H1 (cell line): ENCODE measurements at regions not wholly inside any gene's neighbourhood (a gene's known extent, or its start where the extent isn't known, plus 50 kb on each side); places are given as distances from the start of the nearest gene placed in this dataset.

ENCODE experiments used
- CTCF ChIA-PET: fragments of 300-600 bp; sonication (Branson Sonifier 250); formaldehyde crosslinking; loops from one replicate; lab custom pipeline; 2021; ENCODE audit not compliant: partially characterized antibody; lab: Charles Lee
- POLR2A ChIA-PET: fragments of 300-600 bp; sonication (Branson Sonifier 250); formaldehyde crosslinking; loops from one replicate; lab custom pipeline; 2021; ENCODE audit warnings: inconsistent platforms; ENCODE audit not compliant: partially characterized antibody; lab: Charles Lee
- DNase-seq, 2 experiments: peaks; one replicate each; pipeline versions ENCODE4 v3.0.0 to v3.0.0-alpha.2; 2010 to 2022; ENCODE audit warnings: low spot score in 2 of 2, low read depth in 1 of 2, mixed read lengths in 1 of 2
- FAIRE-seq: peaks from 2 replicates; lab custom pipeline; 2011; peaks lifted over from hg19 to GRCh38; lab: Jason Lieb, UNC
- H2AFZ ChIP-seq: 2 replicates; pipeline ENCODE4 v1.8.1; 2012; ENCODE audit warnings: low read length, inconsistent platforms
- H2AK5ac ChIP-seq: 2 replicates; pipeline ENCODE4 v1.6.1; 2013; ENCODE audit warnings: low read depth, low read length
- H2BK120ac ChIP-seq: replicated peaks from 2 replicates; pipeline ENCODE3; 2013; ENCODE audit warnings: low read depth, low read length, inconsistent platforms
- H2BK12ac ChIP-seq: 2 replicates; pipeline ENCODE4 v1.6.1; 2013; ENCODE audit warnings: low read depth, low read length
- H2BK15ac ChIP-seq: 2 replicates; pipeline ENCODE4 v1.6.1; 2013; ENCODE audit warnings: low read length
- H2BK20ac ChIP-seq: 2 replicates; pipeline ENCODE4 v1.6.1; 2013; ENCODE audit warnings: low read length
- H2BK5ac ChIP-seq: 2 replicates; pipeline ENCODE4 v1.6.1; 2013; ENCODE audit warnings: low read depth, low read length
- H3K14ac ChIP-seq: 2 replicates; pipeline ENCODE4 v1.6.1; 2013; ENCODE audit warnings: inconsistent platforms; ENCODE audit not compliant: insufficient read length
- H3K18ac ChIP-seq: 2 replicates; pipeline ENCODE4 v1.6.1; 2013; ENCODE audit warnings: low read length; ENCODE audit errors: extremely low read depth
- H3K23ac ChIP-seq: 2 replicates; pipeline ENCODE4 v1.6.1; 2013; ENCODE audit warnings: inconsistent platforms; ENCODE audit not compliant: insufficient read length
- H3K23me2 ChIP-seq: 2 replicates; pipeline ENCODE4 v1.6.1; 2013; ENCODE audit warnings: low read depth, low read length
- H3K27ac ChIP-seq: 2 replicates; pipeline ENCODE4 v1.6.1; 2011; ENCODE audit warnings: low read depth, low read length, inconsistent platforms
- H3K27me3 ChIP-seq, 4 experiments: replicated peaks in 1 of 4; 1 replicate in 1 of 4; 2 replicates in 3 of 4; pipeline versions ENCODE4 v1.6.1 to v1.8.1; 2011 to 2013; ENCODE audit warnings: low read length in 3 of 4, mild to moderate bottlenecking in 3 of 4, inconsistent platforms in 2 of 4, mixed read lengths in 2 of 4, moderate library complexity in 1 of 4; ENCODE audit not compliant: control insufficient read depth in 3 of 4, insufficient read depth in 3 of 4; ENCODE audit errors: extremely low read depth in 1 of 4
- H3K36me3 ChIP-seq, 4 experiments: 2 replicates each; pipeline versions ENCODE4 v1.6.1 to v1.8.1; 2011 to 2013; ENCODE audit warnings: mild to moderate bottlenecking in 4 of 4, low read length in 3 of 4, moderate library complexity in 2 of 4, control low read depth in 1 of 4, inconsistent platforms in 1 of 4; ENCODE audit not compliant: insufficient read depth in 4 of 4, control insufficient read depth in 2 of 4
- H3K4ac ChIP-seq: replicated peaks from 2 replicates; pipeline ENCODE3; 2013; ENCODE audit warnings: low read length, low read depth, mixed read lengths, inconsistent platforms; ENCODE audit not compliant: insufficient read length
- H3K4me1 ChIP-seq, 4 experiments: replicated peaks in 1 of 4; 1 replicate in 1 of 4; 2 replicates in 3 of 4; pipeline versions ENCODE4 v1.6.1 to v1.8.1; 2011 to 2013; ENCODE audit warnings: low read length in 3 of 4, inconsistent platforms in 2 of 4, mixed read lengths in 1 of 4; ENCODE audit not compliant: insufficient read depth in 4 of 4, control insufficient read depth in 3 of 4
- H3K4me2 ChIP-seq, 2 experiments: 2 replicates each; pipeline versions ENCODE4 v1.6.1 to v1.8.1; 2011 to 2013; ENCODE audit warnings: low read depth in 2 of 2, low read length in 2 of 2, control low read depth in 1 of 2, inconsistent platforms in 1 of 2, mild to moderate bottlenecking in 1 of 2; ENCODE audit not compliant: insufficient read depth in 1 of 2
- H3K4me3 ChIP-seq, 4 experiments: fragments of 200-600, 300-600 bp in 1 of 4; sonication (generic), shearing (Covaris generic), sonication (Bioruptor Twin) in 1 of 4; 2 replicates each; pipeline versions ENCODE4 v1.5.1 to v1.8.1; 2011 to 2016; ENCODE audit warnings: low read length in 4 of 4, low read depth in 3 of 4, control low read depth in 2 of 4, inconsistent platforms in 2 of 4, mild to moderate bottlenecking in 2 of 4, mixed read lengths in 1 of 4, moderate library complexity in 1 of 4; ENCODE audit not compliant: insufficient read depth in 2 of 4; ENCODE audit errors: extremely low read depth in 1 of 4
- H3K56ac ChIP-seq: replicated peaks from 2 replicates; pipeline ENCODE3; 2013; ENCODE audit warnings: low read depth, mild to moderate bottlenecking, mixed read lengths, low read length, inconsistent platforms; ENCODE audit not compliant: insufficient read length
- H3K79me1 ChIP-seq: 2 replicates; pipeline ENCODE4 v1.6.1; 2013; ENCODE audit warnings: low read depth, low read length, control low read depth
- H3K79me2 ChIP-seq, 2 experiments: 2 replicates each; pipeline versions ENCODE4 v1.6.1 to v1.8.1; 2012 to 2013; ENCODE audit warnings: low read length in 2 of 2, mild to moderate bottlenecking in 2 of 2, inconsistent platforms in 1 of 2; ENCODE audit not compliant: insufficient read depth in 2 of 2, control insufficient read depth in 1 of 2
- H3K9ac ChIP-seq, 4 experiments: replicated peaks in 1 of 4; 1 replicate in 1 of 4; 2 replicates in 3 of 4; pipeline versions ENCODE4 v1.6.1 to v1.8.1; 2011 to 2013; ENCODE audit warnings: low read depth in 3 of 4, low read length in 3 of 4, control low read depth in 2 of 4, mild to moderate bottlenecking in 2 of 4, moderate library complexity in 2 of 4, inconsistent platforms in 1 of 4; ENCODE audit errors: extremely low read depth in 1 of 4
- H3K9me3 ChIP-seq, 2 experiments: 2 replicates each; pipeline versions ENCODE4 v1.6.1 to v1.8.1; 2012 to 2013; ENCODE audit warnings: mild to moderate bottlenecking in 2 of 2, moderate library complexity in 2 of 2, control low read depth in 1 of 2, inconsistent platforms in 1 of 2, low read depth in 1 of 2, low read length in 1 of 2, mixed read lengths in 1 of 2; ENCODE audit not compliant: insufficient read depth in 2 of 2
- H4K20me1 ChIP-seq, 2 experiments: replicated peaks in 1 of 2; 2 replicates each; pipeline versions ENCODE3 to v1.8.1; 2011 to 2013; ENCODE audit warnings: inconsistent platforms in 2 of 2, low read length in 2 of 2, mild to moderate bottlenecking in 1 of 2; ENCODE audit not compliant: insufficient read depth in 2 of 2, control insufficient read depth in 1 of 2
- H4K5ac ChIP-seq: 2 replicates; pipeline ENCODE4 v1.6.1; 2013; ENCODE audit warnings: low read length, low read depth, mixed read lengths, inconsistent platforms; ENCODE audit not compliant: insufficient read length
- H4K8ac ChIP-seq: 2 replicates; pipeline ENCODE4 v1.8.0; 2013; ENCODE audit warnings: mild to moderate bottlenecking, moderate library complexity, low read length, inconsistent platforms; ENCODE audit not compliant: insufficient read depth; ENCODE audit errors: extremely low read depth
- H4K91ac ChIP-seq: replicated peaks from 2 replicates; pipeline ENCODE3; 2013; ENCODE audit warnings: low read length, mixed read lengths, inconsistent platforms; ENCODE audit not compliant: insufficient read length
- CREB1 ChIP-seq: IDR thresholded peaks from 2 replicates; pipeline ENCODE4 v1.6.1; 2012; ENCODE audit warnings: inconsistent platforms
- EZH2 ChIP-seq: fragments of 200-600 bp; sonication (generic); IDR thresholded peaks from 2 replicates; pipeline ENCODE4 v1.7.1; 2012; ENCODE audit warnings: low read depth, mild to moderate bottlenecking, moderate library complexity, low read length, inconsistent platforms; ENCODE audit not compliant: severe bottlenecking
- GABPA ChIP-seq: IDR thresholded peaks from 2 replicates; pipeline ENCODE4 v1.6.1; 2011; ENCODE audit warnings: mild to moderate bottlenecking, low read length, moderate library complexity, borderline replicate concordance; ENCODE audit not compliant: insufficient read depth
- JUND ChIP-seq: IDR thresholded peaks from 2 replicates; pipeline ENCODE4 v1.6.1; 2011; ENCODE audit warnings: mild to moderate bottlenecking, improper control_type of control experiment, low read length
- KDM1A ChIP-seq: fragments of 200-600, 300-600 bp; sonication (generic); IDR thresholded peaks from 2 replicates; pipeline ENCODE4 v1.7.1; 2016; ENCODE audit warnings: mild to moderate bottlenecking, low read length, borderline replicate concordance
- MAX ChIP-seq: IDR thresholded peaks from 2 replicates; pipeline ENCODE4 v1.6.1; 2012; ENCODE audit warnings: inconsistent platforms
- POU5F1 ChIP-seq: IDR thresholded peaks from 2 replicates; pipeline ENCODE4 v1.6.1; 2011; ENCODE audit warnings: low read depth, mild to moderate bottlenecking, low read length, moderate library complexity
- RAD21 ChIP-seq, 2 experiments: IDR thresholded peaks in 1 of 2; conservative IDR thresholded peaks in 1 of 2; 2 replicates each; pipeline ENCODE4 v1.6.1; 2011; ENCODE audit warnings: low read depth in 2 of 2, low read length in 2 of 2, improper control_type of control experiment in 1 of 2, inconsistent platforms in 1 of 2, mild to moderate bottlenecking in 1 of 2, moderate library complexity in 1 of 2
- RNF2 ChIP-seq: fragments of 200-900, 300-1000 bp; sonication (generic); IDR thresholded peaks from 2 replicates; pipeline ENCODE4 v1.7.1; 2016; ENCODE audit warnings: borderline replicate concordance, low read depth, mild to moderate bottlenecking, antibody characterized with exemption, low read length; ENCODE audit not compliant: poor library complexity, severe bottlenecking; ENCODE audit errors: missing control alignments
- SAP30 ChIP-seq: fragments of 300-600 bp; sonication (generic); IDR thresholded peaks from 2 replicates; pipeline ENCODE4 v1.7.1; 2012; ENCODE audit warnings: low read length, moderate library complexity, mild to moderate bottlenecking, inconsistent platforms; ENCODE audit not compliant: insufficient read depth, insufficient replicate concordance
- SIRT6 ChIP-seq: IDR thresholded peaks from one replicate; pipeline ENCODE4 v1.7.1; 2012; ENCODE audit warnings: low read length, inconsistent platforms
- SP2 ChIP-seq: IDR thresholded peaks from 2 replicates; pipeline ENCODE4 v1.6.1; 2012; ENCODE audit warnings: mild to moderate bottlenecking, low read length, inconsistent platforms
- TAF1 ChIP-seq: IDR thresholded peaks from 2 replicates; pipeline ENCODE4 v1.6.1; 2011; ENCODE audit warnings: mild to moderate bottlenecking, low read depth, low read length
- YY1 ChIP-seq: IDR thresholded peaks from 2 replicates; pipeline ENCODE4 v1.6.1; 2011; ENCODE audit warnings: low read depth, mild to moderate bottlenecking, low read length
- WGBS, 2 experiments: shearing (Covaris generic) in 1 of 2; methylation state at CpG; one replicate each; pipeline versions ENCODE4 v1.1.6 to v1.1.7; 2013 to 2015; ENCODE audit warnings: low lambda C conversion rate in 2 of 2, mixed read lengths in 2 of 2, inconsistent platforms in 1 of 2, low coverage in 1 of 2, missing lambda C conversion rate in 1 of 2; ENCODE audit not compliant: insufficient replicate concordance in 2 of 2, insufficient coverage in 1 of 2, insufficient read length in 1 of 2; ENCODE audit errors: extremely low coverage in 1 of 2, missing lambda C conversion rate in 1 of 2; 5-methylcytosine and 5-hydroxymethylcytosine counted together

DNA sequence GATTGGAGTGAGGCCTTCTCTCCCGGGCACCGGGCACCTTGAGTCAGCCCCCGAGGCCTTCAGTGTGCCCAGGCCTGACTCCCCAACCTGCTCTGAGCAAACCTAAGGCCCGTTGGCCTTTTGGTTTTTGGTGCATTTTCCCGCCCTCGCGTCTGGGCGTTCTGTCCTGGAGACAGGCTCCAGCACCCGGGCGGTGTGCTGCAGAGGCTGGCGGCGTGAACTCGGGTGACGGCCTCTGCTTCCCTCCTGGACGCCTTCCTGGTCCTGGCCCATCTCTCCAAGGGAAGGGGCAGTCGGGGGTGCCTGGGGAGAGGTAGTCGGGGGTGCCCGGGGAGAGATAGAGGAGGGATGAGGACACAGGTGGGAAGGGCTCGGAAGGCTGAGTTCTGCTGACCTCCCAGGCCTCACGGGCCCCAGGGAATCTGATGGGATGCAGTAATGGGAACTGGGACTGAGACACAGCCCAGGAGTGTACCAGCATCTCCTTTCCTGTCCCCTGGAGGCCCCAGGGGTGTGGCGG lies 1326.4 kb downstream of the BRD1 start:
- Histone ChIP-seq H3K4me3 (no peak overlapping the region), H3K27ac (no peak overlapping the region), H3K79me1 (peaks cover 31% of the 10 kb centered on the region), H4K20me1 (peaks cover 19 to 22% of the 10 kb centered on the region in 2 experiments), H2AFZ (no peak overlapping the region), H3K23ac (no peak overlapping the region), H3K56ac (no peak overlapping the region), H2BK120ac (no peak overlapping the region), H3K79me2 (peaks cover 0 to 69% of the 10 kb centered on the region in 2 experiments; a peak in 2 of 4 replicates), H3K4ac (no peak overlapping the region), H3K14ac (no peak overlapping the region), H3K9me3 (no peaks in the 10 kb centered on the region), H2AK5ac (no peak overlapping the region), H4K91ac (no peak overlapping the region), H3K27me3 (no peaks in the 10 kb centered on the region), H3K18ac (no peak overlapping the region; the same call in 1 of the 2 replicates), H2BK12ac (no peak overlapping the region), H4K8ac (peak overlapping the region; percentile 57; the same call in 1 of the 2 replicates), H3K36me3 (no peaks in the 10 kb centered on the region), H3K4me1 (peaks cover 0 to 32% (median 17%) of the 10 kb centered on the region in 4 experiments; a peak in 4 of 7 replicates), H2BK15ac (no peak overlapping the region; the same call in 1 of the 2 replicates), H4K5ac (no peak overlapping the region), H3K9ac (no peak overlapping the region), H2BK20ac (no peak overlapping the region), H2BK5ac (no peak overlapping the region), H3K23me2 (no peaks in the 10 kb centered on the region), H3K4me2 (no peak overlapping the region)
- 98% methylated on average over 19 of the region's 21 CpGs; no CpG with 5 or more reads in 1 of the 2 experiments for WGBS, 2 experiments
- CTCF ChIA-PET: no interaction called here
- DNase-seq (no peak), FAIRE-seq (no peak)
- POLR2A ChIA-PET: interaction anchor here (1.2 kb wide), 1 partner anchor 12 kb away, joined by 3 read pairs; no protein-coding TSS in a partner anchor
- TF ChIP-seq MAX (no peak), CREB1 (no peak), SP2 (no peak), SAP30 (no peak), SIRT6 (no peak), POU5F1 (no peak), YY1 (no peak), GABPA (no peak), RNF2 (no peak), KDM1A (no peak), TAF1 (no peak), RAD21 (IDR thresholded peaks at IDR 0.05 in 1 of 2, conservative IDR thresholded peaks at IDR 0.05 in 1 of 2; ENCODE audit: low read depth in 2 of 2, low read length in 2 of 2) (no peak), JUND (no peak), EZH2 (no peak)
